GM12875 (cell line): ENCODE measurements at regions not wholly inside any gene's neighbourhood (a gene's known extent, or its start where the extent isn't known, plus 50 kb on each side); places are given as distances from the start of the nearest gene placed in this dataset.

ENCODE experiments used
- H3K4me3 ChIP-seq: one replicate; pipeline ENCODE4 v1.5.1; 2011; ENCODE audit warnings: low read depth, low read length, control low read depth
- TF ChIP-seq, protein P1 (sequence below): IDR thresholded peaks from 2 replicates; pipeline ENCODE4 v1.5.1; 2011; ENCODE audit warnings: low read depth, mild to moderate bottlenecking, control low read depth, inconsistent platforms, low read length, moderate library complexity, borderline replicate concordance; ENCODE audit not compliant: insufficient read depth

- no peak overlapping the region for H3K4me3 ChIP-seq
- TF ChIP-seq, protein P1, sequence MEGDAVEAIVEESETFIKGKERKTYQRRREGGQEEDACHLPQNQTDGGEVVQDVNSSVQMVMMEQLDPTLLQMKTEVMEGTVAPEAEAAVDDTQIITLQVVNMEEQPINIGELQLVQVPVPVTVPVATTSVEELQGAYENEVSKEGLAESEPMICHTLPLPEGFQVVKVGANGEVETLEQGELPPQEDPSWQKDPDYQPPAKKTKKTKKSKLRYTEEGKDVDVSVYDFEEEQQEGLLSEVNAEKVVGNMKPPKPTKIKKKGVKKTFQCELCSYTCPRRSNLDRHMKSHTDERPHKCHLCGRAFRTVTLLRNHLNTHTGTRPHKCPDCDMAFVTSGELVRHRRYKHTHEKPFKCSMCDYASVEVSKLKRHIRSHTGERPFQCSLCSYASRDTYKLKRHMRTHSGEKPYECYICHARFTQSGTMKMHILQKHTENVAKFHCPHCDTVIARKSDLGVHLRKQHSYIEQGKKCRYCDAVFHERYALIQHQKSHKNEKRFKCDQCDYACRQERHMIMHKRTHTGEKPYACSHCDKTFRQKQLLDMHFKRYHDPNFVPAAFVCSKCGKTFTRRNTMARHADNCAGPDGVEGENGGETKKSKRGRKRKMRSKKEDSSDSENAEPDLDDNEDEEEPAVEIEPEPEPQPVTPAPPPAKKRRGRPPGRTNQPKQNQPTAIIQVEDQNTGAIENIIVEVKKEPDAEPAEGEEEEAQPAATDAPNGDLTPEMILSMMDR: no peak
These were observed 931.6 kb downstream of the EFNA5 start for GRCh38 chr5:106739127-106739526.

- TF ChIP-seq, protein P1: no peak
- no peak overlapping the region for H3K4me3 ChIP-seq
These were observed 933.6 kb downstream of the EFNA5 start for GRCh38 chr5:106737111-106737510.

GRCh38 chr5:106732624-106733023 lies 938.1 kb downstream of the EFNA5 start:
- TF ChIP-seq, protein P1: no peak
- no peak overlapping the region for H3K4me3 ChIP-seq

DNA sequence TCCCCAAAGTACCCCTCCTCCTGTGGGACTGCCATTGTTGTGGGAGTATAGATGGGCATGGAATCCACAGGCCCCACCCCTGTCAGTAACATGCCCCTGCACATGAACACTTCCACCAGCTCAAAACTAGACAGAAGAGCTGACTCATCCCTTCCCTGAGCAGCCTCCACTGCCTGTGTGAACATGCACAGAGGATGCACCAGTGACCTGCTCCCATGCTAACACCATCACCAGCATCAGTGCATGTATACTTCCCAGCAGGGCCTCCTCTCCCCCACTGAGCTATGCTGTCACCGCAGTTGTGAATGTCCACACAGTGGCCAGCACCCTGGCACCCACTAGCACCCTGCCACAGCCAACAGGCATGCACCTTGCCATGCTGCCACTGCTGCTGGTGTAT lies 939.8 kb downstream of the EFNA5 start:
- TF ChIP-seq, protein P1: no peak
- H3K4me3 ChIP-seq: no peak overlapping the region

DNA sequence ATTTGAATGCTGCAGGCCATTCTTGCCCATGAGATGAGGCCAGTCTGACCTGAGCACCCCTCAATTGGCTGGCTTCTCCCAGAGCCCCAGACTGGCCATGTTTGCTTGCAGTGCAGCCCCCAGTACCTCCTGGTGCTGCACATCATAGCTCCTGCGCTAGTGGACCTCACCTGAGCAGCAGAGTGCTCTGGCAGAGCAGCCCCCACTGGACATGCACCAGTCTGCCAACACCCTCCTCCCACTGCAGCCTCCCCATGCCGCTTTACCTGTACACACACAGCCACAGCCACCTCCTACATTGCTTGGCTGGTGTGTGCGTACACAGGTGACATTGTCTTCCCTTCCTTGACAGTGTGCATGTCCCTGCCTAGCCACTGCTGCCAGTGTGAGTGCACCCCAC lies 940.2 kb downstream of the EFNA5 start:
- TF ChIP-seq, protein P1: no peak
- H3K4me3 ChIP-seq: no peak overlapping the region

GRCh38 chr5:106728208-106728607 lies 942.5 kb downstream of the EFNA5 start:
- H3K4me3 ChIP-seq: no peak overlapping the region
- TF ChIP-seq, protein P1: no peak

- H3K4me3 ChIP-seq: no peak overlapping the region
- TF ChIP-seq, protein P1: no peak
These were observed 943.7 kb downstream of the EFNA5 start for GRCh38 chr5:106727071-106727470.
